ENCODE measurements at regions not wholly inside any gene's neighbourhood (a gene's known extent, or its start where the extent isn't known, plus 50 kb on each side); places are given as distances from the start of the nearest gene placed in this dataset.

- no peak for DNase-seq
Measured at GRCh38 chr20:48292806-48293205, 507.5 kb upstream of the SULF2 start.

- DNase-seq, result no peak
Measured at GRCh38 chr20:48291896-48292295, 506.6 kb upstream of the SULF2 start.

DNA sequence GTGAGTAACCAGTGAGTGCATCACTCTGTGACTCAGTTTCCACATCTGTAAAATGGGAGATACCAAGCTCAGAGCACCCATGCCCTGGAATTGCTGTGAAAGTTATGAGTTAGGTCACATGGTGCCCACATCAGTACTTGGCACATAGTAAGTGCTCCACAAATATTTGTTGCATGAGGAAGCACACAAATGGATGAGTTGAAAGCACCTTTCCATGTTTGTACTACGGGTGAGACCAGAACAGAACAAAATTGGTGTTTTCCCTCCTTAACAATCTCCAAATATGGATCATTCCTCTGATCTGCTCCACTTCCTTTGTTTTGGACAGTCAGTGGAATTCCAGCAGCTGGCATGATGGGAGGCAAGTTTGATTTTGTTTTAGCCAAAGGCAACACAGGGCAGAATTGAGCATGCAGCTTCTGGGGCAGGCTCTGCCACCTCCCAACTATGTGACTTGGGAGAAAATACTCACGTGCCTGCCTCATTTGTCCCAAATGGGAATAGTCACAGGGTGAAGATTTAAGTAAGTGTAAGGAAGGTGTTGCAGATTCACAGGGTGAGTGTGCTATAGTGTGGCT lies 503.7 kb upstream of the SULF2 start:
- no peak for DNase-seq

DNA sequence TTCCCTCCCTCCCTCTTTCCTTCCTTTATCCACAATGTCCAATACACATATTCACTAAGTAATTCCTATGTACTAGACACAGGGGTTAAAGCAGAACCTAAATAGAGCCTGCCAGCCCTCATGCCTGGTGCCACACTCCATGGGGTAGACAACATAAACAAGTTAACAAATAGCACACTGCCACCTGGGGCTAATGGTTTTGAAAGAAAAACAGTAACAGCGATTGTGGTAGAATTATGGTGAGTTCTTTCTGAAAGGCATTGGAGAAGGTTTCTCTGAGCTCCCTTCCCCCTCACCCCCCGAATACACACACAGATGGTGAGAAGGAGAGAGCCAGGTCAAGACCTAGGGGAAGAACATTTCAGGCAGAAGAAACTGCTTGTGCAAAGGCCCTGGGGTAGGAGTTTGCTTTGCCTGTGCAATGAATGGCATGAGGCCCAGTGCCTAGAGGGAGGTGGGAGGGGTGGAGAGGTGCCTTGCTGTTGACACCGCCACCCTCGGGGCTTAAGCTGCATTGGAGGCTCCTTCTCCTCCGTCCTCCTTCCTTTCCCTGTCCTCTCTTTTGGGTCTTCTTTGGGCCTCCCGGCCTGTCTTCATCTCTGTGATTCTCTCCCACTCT lies 502.4 kb upstream of the SULF2 start:
- no peak for DNase-seq

GRCh38 chr20:48287021-48287494 lies 501.8 kb upstream of the SULF2 start:
- no peak for DNase-seq

GRCh38 chr20:48286601-48287000 lies 501.3 kb upstream of the SULF2 start:
- DNase-seq, result no peak

GRCh38 chr20:48285656-48286055 lies 500.4 kb upstream of the SULF2 start:
- no peak for DNase-seq

- no peak for DNase-seq
Measured at GRCh38 chr20:48284837-48285236, 499.6 kb upstream of the SULF2 start.

DNA sequence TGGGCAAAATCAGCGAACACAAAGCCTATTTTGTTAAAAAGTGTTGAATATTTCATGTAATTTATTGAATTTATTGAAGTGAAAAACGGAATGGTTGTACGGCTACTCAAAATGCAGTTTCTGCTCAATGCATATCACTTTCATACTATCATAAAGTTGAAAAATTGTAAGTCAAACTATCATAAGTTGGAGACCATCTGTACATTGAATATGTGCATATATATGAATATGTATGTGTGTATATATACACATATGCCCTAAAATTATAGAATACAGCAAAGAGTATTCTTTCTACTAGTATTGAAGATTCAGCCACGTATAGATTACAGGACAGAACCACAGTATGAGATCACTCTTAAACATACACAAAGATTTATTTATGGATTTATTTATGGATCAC lies 499.0 kb upstream of the SULF2 start:
- no peak for DNase-seq

DNA sequence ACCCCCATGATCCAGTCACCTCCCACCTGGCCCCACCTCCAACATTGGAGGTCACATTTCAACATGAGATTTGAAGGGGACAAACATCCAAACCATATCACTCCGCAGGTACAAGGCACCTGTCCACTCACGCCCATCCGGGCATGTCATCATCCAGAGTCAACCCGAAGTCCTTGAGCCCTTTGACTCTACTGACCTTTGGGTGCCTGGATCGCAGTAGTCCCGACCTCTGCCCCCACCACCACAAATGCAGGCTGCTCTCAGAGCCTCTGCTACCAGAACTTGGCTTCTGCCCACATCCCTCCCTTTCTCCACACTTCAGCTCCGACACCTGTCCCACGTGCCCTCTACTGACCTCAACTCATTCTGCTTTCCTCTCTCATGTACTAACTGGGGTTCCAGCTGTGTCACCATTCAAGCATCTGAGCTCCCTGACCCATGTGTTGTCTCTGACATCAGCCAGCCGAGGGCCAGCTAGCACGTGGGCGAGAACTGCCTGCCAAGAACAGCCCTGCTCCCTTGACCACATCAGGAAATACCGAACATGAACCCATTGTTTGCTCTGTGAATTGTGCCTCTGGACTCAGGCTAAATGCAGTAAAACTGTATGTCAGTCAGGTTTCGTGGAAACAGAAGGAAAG lies 498.3 kb upstream of the SULF2 start:
- no peak for DNase-seq

DNA sequence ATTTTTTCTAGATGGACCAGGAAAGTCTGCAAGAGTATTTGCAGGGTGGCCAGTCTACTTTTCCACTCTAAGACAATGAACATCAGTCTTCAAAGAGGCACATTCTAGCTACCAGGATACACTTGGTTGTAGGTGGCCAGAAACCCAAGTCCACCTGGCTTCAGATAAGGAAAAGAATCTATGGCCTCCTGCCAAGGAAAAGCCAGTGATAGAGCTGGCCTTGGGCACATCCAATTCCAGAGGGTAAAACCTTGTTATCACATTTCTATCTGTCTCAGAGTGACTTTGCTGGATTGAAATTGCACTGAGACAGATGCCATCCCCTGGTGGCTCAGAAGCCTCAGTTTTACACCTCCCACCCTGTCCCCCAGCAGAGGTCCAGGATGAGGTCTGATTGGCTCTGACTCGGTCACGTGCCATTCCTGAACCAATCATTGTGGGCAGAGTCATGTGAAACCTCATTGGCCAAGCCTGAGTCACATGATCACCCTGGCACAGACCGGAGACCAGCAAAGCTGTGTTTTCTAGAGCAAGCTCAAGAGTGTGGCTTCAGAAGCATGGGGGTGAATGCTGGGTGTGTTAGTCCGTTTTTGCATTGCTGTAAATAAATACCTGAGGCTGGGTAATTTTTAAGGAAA lies 497.4 kb upstream of the SULF2 start:
- no peak for DNase-seq

DNA sequence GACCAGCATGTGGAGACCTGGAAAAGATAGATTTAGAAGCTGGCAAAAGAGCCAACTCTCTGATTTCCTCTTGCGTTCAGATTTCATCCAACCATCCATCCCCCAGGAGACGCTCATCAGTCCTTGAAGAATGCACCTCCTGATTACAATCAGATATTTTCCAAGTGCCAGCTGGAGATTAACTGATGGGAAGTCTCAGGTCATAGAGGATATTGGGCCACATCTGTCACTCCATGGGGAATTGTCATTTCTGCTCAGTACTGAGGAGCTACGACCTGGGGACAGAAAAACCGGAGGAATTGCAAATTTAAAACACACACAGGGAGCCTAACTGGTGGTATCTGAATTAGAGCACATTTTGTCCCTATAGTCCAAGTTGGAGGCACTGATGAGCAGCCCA lies 496.2 kb upstream of the SULF2 start:
- DNase-seq, result no peak

DNA sequence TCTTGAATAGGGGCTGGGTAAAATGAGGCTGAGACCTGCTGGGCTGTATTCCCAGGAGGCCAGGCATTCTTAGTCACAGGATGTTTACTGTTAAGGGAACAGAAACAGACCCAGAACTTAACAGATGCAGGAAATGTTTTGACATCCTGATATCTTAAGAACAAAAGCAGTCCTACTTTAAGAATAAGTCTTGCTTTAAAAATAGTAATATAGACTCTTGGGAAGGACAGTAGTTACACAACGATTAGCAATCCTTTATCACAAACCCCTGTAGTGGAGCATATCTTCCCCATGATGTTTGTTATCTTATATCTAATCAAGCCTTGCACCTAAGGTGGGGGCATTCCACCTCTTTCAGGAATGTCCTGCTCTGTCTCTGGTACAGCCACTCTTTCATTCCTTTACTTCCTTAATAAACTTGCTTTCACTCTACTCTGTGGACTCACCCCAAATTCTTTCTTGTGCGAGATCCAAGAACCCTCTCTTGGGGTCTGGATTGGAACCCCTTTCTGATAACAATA lies 493.7 kb upstream of the SULF2 start:
- no peak for DNase-seq

- no peak for DNase-seq
Measured at GRCh38 chr20:48277266-48277665, 492.0 kb upstream of the SULF2 start.

DNA sequence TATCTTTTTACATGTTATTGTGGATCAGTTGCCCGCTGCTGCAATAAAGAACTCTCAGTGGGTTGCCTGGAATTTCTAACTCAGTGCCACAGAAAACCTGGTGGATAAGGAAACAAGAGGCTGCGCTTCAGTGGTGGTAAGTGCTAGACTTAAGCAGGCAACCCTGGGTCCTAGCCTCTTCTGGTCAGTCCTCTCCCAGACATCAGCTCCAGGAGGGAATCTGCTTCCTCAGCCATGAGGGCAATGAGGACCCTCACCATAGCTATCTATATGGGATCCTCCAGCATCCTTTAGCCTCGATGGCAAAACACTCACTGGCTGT lies 490.7 kb upstream of the SULF2 start:
- DNase-seq, result no peak

- no peak for DNase-seq
Measured at GRCh38 chr20:48275286-48276020, 490.2 kb upstream of the SULF2 start.

DNA sequence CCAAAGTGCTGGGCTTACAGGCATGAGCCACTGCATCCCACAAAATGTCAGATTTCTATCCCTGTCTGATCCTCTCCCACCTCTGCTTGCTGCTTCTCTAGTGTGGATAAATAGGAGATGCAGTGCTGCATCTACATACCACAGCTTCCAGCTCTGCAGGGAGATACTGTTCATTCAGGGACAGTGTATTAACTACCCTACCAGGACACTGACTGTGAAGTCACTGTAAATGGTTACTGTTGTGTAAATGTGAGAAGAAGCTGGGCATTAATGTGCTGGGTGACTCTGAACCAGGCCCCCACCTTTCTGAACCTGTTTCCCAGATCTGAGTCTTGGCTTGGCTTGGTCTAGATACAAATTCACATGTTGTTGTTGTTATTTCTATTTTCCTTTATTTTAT lies 488.6 kb upstream of the SULF2 start:
- no peak for DNase-seq

DNA sequence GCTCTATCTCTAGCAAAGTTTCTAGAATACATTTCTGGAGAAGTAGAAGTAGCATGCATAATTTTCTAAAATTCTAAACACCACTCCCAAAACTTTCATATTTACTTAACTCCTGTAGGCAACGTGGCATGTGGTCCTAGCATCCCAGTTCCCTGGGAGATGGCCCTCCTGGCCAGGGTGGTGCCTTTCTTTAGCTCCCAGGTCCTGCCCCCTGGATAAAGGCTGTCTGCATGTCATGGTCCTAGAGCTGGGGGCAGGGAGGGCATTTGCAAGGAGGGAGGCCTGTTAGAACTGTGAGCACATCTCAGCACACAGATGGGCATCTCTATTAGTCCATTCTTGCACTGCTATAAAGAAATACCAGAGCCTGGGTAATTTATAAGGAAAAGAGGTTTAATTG lies 485.6 kb upstream of the SULF2 start:
- no peak for DNase-seq

DNA sequence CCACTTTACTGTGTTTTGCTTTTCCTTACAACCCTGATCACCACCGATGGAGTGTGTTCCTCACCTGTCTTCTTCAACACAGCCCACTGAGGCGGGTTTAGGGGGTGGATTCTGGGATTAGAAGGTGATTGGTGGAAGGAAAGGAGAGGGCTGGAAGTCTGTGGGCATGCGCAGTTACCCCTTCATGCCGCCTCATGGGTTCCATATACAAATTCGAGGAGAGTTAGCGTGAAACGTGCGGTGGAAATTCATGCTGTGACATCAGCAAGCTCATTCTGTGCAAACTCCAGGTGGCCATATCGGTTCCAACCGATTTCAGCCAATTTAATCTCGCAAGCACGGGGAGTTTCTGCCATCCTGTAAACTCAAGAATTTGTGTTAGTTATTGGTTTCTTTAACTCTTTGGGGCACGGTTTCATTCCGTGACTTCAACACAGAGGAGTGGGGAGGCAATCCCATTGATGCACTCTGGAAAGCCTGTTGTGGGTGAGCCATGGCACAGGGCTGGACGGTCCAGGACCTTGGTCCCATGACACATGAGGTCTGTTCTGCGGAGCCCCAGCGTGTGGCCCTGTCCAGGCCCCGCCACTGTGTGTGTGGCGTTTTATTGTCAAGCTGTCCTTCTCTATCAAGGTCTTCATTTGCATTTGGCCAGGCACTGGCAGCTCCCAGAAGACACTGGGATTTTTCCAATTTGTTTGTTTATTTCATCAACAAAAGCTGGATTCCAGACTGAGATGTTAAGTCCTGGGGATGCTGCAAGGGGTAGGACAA lies 482.8 kb upstream of the SULF2 start:
- no peak for DNase-seq

- DNase-seq, result no peak
Measured at GRCh38 chr20:48266571-48266970, 481.3 kb upstream of the SULF2 start.

DNA sequence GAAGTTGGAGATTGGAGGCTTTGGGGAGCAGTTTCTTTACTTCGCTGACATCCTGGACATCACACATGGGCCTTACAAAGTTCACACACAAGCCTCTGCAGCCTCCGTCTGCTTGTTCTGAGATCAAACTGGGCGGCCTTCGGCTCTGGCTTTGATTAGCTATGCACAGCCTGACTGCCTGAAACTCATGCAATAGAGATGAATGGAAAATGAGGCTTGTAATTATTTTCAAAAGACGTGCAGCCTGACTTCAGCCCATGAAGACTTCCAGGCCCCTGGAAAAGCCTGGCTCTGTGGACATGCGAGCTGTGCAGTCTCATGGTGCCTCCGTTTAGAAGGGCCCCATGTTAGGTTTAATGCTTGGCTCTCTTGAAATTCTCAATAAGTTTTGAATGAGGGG lies 480.5 kb upstream of the SULF2 start:
- DNase-seq, result no peak

DNA sequence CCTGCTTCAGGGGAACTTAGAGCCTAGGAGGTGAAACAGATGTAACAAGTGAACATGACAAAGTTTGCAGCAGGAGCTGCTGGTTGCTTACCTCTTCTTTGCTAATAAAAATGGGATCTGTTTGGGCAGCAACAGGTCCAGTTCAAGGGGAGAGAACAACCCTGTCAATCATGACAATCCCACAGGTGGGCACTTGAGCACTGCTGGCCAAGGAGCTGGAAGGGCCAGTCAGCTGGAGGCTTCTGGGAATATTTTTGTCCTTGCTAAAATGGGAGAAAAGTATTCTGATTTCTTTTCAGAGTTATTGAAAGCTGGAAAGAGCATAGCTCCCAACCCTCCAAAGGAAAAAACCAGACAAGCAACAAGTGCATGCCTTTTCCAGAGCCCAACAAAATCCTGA lies 477.7 kb upstream of the SULF2 start:
- DNase-seq, result no peak

DNA sequence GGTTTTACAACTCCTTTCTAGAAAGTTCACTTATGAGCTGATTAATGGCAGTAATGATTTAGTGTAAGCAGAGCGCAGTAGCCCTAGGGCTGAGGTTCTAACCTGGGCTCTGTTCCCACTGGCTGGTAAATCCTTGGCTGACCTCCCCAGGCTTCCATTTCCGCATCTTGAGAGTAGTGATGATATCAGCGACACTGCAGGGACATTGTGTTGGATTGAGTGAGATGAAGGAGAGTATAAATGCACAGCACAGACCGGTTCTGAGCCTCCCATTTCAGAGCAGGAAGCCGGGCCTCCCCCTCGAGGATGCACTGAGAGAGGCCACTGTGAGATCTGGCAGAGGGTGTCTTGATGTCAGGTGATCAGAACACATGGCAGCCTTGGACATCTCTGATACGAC lies 477.2 kb upstream of the SULF2 start:
- no peak for DNase-seq

Measured in activated CD4-positive, alpha-beta T cell treated with anti-CD3 and anti-CD28 coated beads, Interleukin-2, amount 50 U/mL, for 4 hours (primary cell).